Activated CD4-positive, CD25-positive, alpha-beta regulatory T cell treated with anti-CD3 and anti-CD28 coated beads, Interleukin-2, amount 50 U/mL, for 72 hours (primary cell): ENCODE measurements at regions not wholly inside any gene's neighbourhood (a gene's known extent, or its start where the extent isn't known, plus 50 kb on each side); places are given as distances from the start of the nearest gene placed in this dataset.

ENCODE experiments used
- DNase-seq: peaks from one replicate; pipeline ENCODE4 v3.0.0; 2021

- no peak for DNase-seq
Observed at GRCh38 chr14:51307551-51307950, 67.5 kb downstream of the TMX1 start.

GRCh38 chr14:51308866-51309265 lies 68.8 kb downstream of the TMX1 start:
- no peak for DNase-seq

GRCh38 chr14:51310505-51310944 lies 70.5 kb downstream of the TMX1 start:
- no peak for DNase-seq

GRCh38 chr14:51314321-51315015 lies 74.4 kb downstream of the TMX1 start:
- no peak for DNase-seq

GRCh38 chr14:51317373-51317772 lies 77.3 kb downstream of the TMX1 start:
- DNase-seq: no peak

- DNase-seq: no peak
Observed at GRCh38 chr14:51318813-51319597, 79.0 kb downstream of the TMX1 start.

GRCh38 chr14:51321036-51321435 lies 81.0 kb downstream of the TMX1 start:
- DNase-seq: no peak

- no peak for DNase-seq
Observed at GRCh38 chr14:51323492-51323891, 83.4 kb downstream of the TMX1 start.

GRCh38 chr14:51327376-51327775 lies 87.3 kb downstream of the TMX1 start:
- DNase-seq: no peak

- DNase-seq: no peak
Observed at GRCh38 chr14:51328064-51328771, 88.2 kb downstream of the TMX1 start.

- no peak for DNase-seq
Observed at GRCh38 chr14:51328772-51329353, 88.8 kb downstream of the TMX1 start.

- DNase-seq: no peak
Observed at GRCh38 chr14:51331486-51332367, 91.7 kb downstream of the TMX1 start.

- no peak for DNase-seq
Observed at GRCh38 chr14:51333299-51333698, 93.3 kb downstream of the TMX1 start.

- DNase-seq: no peak
Observed at GRCh38 chr14:51333901-51334521, 94.0 kb downstream of the TMX1 start.

- DNase-seq: no peak
Observed at GRCh38 chr14:51334566-51334965, 94.5 kb downstream of the TMX1 start.

GRCh38 chr14:51335531-51335930 lies 95.5 kb downstream of the TMX1 start:
- DNase-seq: no peak

GRCh38 chr14:51335961-51336723 lies 96.1 kb downstream of the TMX1 start:
- DNase-seq: no peak

GRCh38 chr14:51336734-51337133 lies 96.7 kb downstream of the TMX1 start:
- DNase-seq: no peak

GRCh38 chr14:51337520-51337919 lies 97.5 kb downstream of the TMX1 start:
- DNase-seq: no peak

GRCh38 chr14:51341338-51341737 lies 101.3 kb downstream of the TMX1 start:
- DNase-seq: no peak

- no peak for DNase-seq
Observed at GRCh38 chr14:51342226-51342625, 102.2 kb downstream of the TMX1 start.
